ENCODE measurements at regions not wholly inside any gene's neighbourhood (a gene's known extent, or its start where the extent isn't known, plus 50 kb on each side); places are given as distances from the start of the nearest gene placed in this dataset.

- no peak for TF ChIP-seq CTCF (IDR thresholded peaks at IDR 0.05; ENCODE audit: unreplicated experiment in 3 of 3)
- no peaks in the 10 kb centered on the region for H3K27me3 Mint-ChIP-seq (ENCODE audit: low read depth)
- H3K27ac Mint-ChIP-seq, result no peak overlapping the region
- no peak overlapping the region for H3K4me3 Mint-ChIP-seq
- no peaks in the 10 kb centered on the region for H3K9me3 Mint-ChIP-seq
- H3K4me1 Mint-ChIP-seq, result peaks cover 13% of the 10 kb centered on the region
- no peaks in the 10 kb centered on the region for H3K36me3 Mint-ChIP-seq (ENCODE audit: low read depth)
These were observed 959.1 kb downstream of the CDH11 start for GRCh38 chr16:64162613-64163375.

- H3K4me3 Mint-ChIP-seq, result no peak overlapping the region
- peaks cover 13% of the 10 kb centered on the region for H3K4me1 Mint-ChIP-seq
- no peak for TF ChIP-seq CTCF (IDR thresholded peaks at IDR 0.05; ENCODE audit: unreplicated experiment in 3 of 3)
- H3K9me3 Mint-ChIP-seq, result no peaks in the 10 kb centered on the region
- no peaks in the 10 kb centered on the region for H3K27me3 Mint-ChIP-seq (ENCODE audit: low read depth)
- no peaks in the 10 kb centered on the region for H3K36me3 Mint-ChIP-seq (ENCODE audit: low read depth)
- peak overlapping the region in 2 of 3 experiments; percentile 45 to 66 for H3K27ac Mint-ChIP-seq
These were observed 961.9 kb downstream of the CDH11 start for GRCh38 chr16:64159976-64160375.

- no peaks in the 10 kb centered on the region for H3K27me3 Mint-ChIP-seq (ENCODE audit: low read depth)
- H3K36me3 Mint-ChIP-seq (ENCODE audit: low read depth), result no peaks in the 10 kb centered on the region
These were observed 962.8 kb downstream of the CDH11 start for GRCh38 chr16:64158941-64159588.

GRCh38 chr16:64153718-64154117 is 968.1 kb downstream of the CDH11 start:
- Mint-ChIP-seq H3K4me1 (peaks cover 8% of the 10 kb centered on the region), H3K9me3 (no peaks in the 10 kb centered on the region), H3K4me3 (no peak overlapping the region), H3K36me3 (ENCODE audit: low read depth) (no peaks in the 10 kb centered on the region), H3K27ac (no peak overlapping the region), H3K27me3 (ENCODE audit: low read depth) (no peaks in the 10 kb centered on the region)
- no peak for TF ChIP-seq CTCF (IDR thresholded peaks at IDR 0.05; ENCODE audit: unreplicated experiment in 3 of 3)

More at GRCh38 chr16:64158941-64159588, 962.8 kb downstream of the CDH11 start:
- Mint-ChIP-seq H3K27ac (no peak overlapping the region), H3K4me3 (no peak overlapping the region), H3K4me1 (peaks cover 13% of the 10 kb centered on the region), H3K9me3 (no peaks in the 10 kb centered on the region)
- no peak for TF ChIP-seq CTCF (IDR thresholded peaks at IDR 0.05; ENCODE audit: unreplicated experiment in 3 of 3)

GRCh38 chr16:64151990-64152767 is 969.7 kb downstream of the CDH11 start:
- Mint-ChIP-seq H3K36me3 (ENCODE audit: low read depth) (no peaks in the 10 kb centered on the region), H3K27me3 (ENCODE audit: low read depth) (no peaks in the 10 kb centered on the region), H3K4me1 (peaks cover 5% of the 10 kb centered on the region), H3K4me3 (no peak overlapping the region), H3K9me3 (no peaks in the 10 kb centered on the region), H3K27ac (no peak overlapping the region)
- no peak for TF ChIP-seq CTCF (IDR thresholded peaks at IDR 0.05; ENCODE audit: unreplicated experiment in 3 of 3)

Data from nephron (organoid).